ENCODE measurements at regions not wholly inside any gene's neighbourhood (a gene's known extent, or its start where the extent isn't known, plus 50 kb on each side); places are given as distances from the start of the nearest gene placed in this dataset.

GRCh38 chr5:125433457-125433856, 687.0 kb upstream of the ZNF608 start:
- H3K79me2 ChIP-seq (ENCODE audit: low read length), result no peaks in the 10 kb centered on the region
- ATAC-seq, result no peak
- no peaks in the 10 kb centered on the region for H3K4me1 ChIP-seq (ENCODE audit: insufficient read depth, low read length)
- no peak for TF ChIP-seq EZH2phosphoT487 (IDR thresholded peaks at IDR 0.05; ENCODE audit: borderline replicate concordance, low read length)
- TF ChIP-seq, protein P1, sequence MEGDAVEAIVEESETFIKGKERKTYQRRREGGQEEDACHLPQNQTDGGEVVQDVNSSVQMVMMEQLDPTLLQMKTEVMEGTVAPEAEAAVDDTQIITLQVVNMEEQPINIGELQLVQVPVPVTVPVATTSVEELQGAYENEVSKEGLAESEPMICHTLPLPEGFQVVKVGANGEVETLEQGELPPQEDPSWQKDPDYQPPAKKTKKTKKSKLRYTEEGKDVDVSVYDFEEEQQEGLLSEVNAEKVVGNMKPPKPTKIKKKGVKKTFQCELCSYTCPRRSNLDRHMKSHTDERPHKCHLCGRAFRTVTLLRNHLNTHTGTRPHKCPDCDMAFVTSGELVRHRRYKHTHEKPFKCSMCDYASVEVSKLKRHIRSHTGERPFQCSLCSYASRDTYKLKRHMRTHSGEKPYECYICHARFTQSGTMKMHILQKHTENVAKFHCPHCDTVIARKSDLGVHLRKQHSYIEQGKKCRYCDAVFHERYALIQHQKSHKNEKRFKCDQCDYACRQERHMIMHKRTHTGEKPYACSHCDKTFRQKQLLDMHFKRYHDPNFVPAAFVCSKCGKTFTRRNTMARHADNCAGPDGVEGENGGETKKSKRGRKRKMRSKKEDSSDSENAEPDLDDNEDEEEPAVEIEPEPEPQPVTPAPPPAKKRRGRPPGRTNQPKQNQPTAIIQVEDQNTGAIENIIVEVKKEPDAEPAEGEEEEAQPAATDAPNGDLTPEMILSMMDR (conservative IDR thresholded peaks at IDR 0.05; ENCODE audit: low read depth, low read length), result no peak
- TF ChIP-seq EZH2 (IDR thresholded peaks at IDR 0.05; ENCODE audit: low read length, unreplicated experiment), result no peak
- no peak for DNase-seq
- H3F3A ChIP-seq (ENCODE audit: low read length, unreplicated experiment), result no peaks in the 10 kb centered on the region
- CTCF ChIA-PET, result no interaction called here
- no peaks in the 10 kb centered on the region for H4K20me1 ChIP-seq (ENCODE audit: low read length)
- no peaks in the 10 kb centered on the region for H3K27me3 ChIP-seq (ENCODE audit: low read length)
- H2AFZ ChIP-seq (ENCODE audit: low read length), result no peak overlapping the region
- H3K36me3 ChIP-seq (ENCODE audit: low read depth, low read length), result no peaks in the 10 kb centered on the region
- no peak overlapping the region for H3K9ac ChIP-seq (ENCODE audit: low read length)
- no peaks in the 10 kb centered on the region for H3K9me3 ChIP-seq (ENCODE audit: low read length)
- H3K4me3 ChIP-seq (ENCODE audit: low read length), result no peak overlapping the region
- no TSS peak for BruUV-seq (replicated peaks)
- H3K4me2 ChIP-seq (ENCODE audit: low read length), result no peak overlapping the region
- POLR2A ChIA-PET (ENCODE audit: unreplicated experiment), result no interaction called here
- no peak overlapping the region for H3K27ac ChIP-seq (ENCODE audit: low read length)
- intact Hi-C loops (cut with micrococcal nuclease), result no loop called here
- H3K9me2 ChIP-seq (replicated peaks; ENCODE audit: low read length), result no peaks in the 10 kb centered on the region

DNA sequence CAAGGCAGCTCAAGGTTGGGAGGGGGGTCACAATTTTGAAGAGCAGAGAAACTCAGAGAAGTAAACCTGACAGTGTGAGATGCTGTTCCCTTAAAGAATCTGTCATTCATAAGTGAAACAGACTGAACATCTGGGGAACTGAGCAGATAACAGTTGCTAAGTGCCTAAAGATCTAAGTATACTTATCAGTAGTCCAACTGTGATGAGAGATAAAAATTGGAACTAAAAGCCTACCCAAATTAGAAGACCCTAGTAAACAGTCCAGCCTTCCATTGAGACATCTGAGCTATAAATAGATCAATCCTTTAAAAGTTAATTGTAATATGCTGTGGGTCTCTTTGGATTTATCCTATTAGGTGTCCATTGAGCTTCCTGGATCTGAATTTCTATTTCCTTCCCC, 692.8 kb upstream of the ZNF608 start:
- Histone ChIP-seq H3K9me2 (replicated peaks; ENCODE audit: low read length) (no peaks in the 10 kb centered on the region), H3K4me3 (ENCODE audit: low read length) (no peak overlapping the region), H4K20me1 (ENCODE audit: low read length) (no peaks in the 10 kb centered on the region), H3K4me1 (ENCODE audit: insufficient read depth, low read length) (no peaks in the 10 kb centered on the region), H3K9me3 (ENCODE audit: low read length) (no peaks in the 10 kb centered on the region), H3K9ac (ENCODE audit: low read length) (no peak overlapping the region), H3K27me3 (ENCODE audit: low read length) (no peaks in the 10 kb centered on the region), H3K79me2 (ENCODE audit: low read length) (no peaks in the 10 kb centered on the region), H3F3A (ENCODE audit: low read length, unreplicated experiment) (no peaks in the 10 kb centered on the region), H2AFZ (ENCODE audit: low read length) (no peak overlapping the region), H3K4me2 (ENCODE audit: low read length) (no peak overlapping the region), H3K27ac (ENCODE audit: low read length) (no peak overlapping the region), H3K36me3 (ENCODE audit: low read depth, low read length) (no peaks in the 10 kb centered on the region)
- ATAC-seq (no peak), DNase-seq (no peak)
- intact Hi-C loops (cut with micrococcal nuclease), result no loop called here
- no peak for TF ChIP-seq EZH2 (IDR thresholded peaks at IDR 0.05; ENCODE audit: low read length, unreplicated experiment)
- TF ChIP-seq, protein P1 (conservative IDR thresholded peaks at IDR 0.05; ENCODE audit: low read depth, low read length), result no peak
- TF ChIP-seq EZH2phosphoT487 (IDR thresholded peaks at IDR 0.05; ENCODE audit: borderline replicate concordance, low read length), result no peak
- ChIA-PET POLR2A (ENCODE audit: unreplicated experiment) (no interaction called here), CTCF (no interaction called here)
- no TSS peak for BruUV-seq (replicated peaks)

GRCh38 chr5:125440905-125441304, 694.5 kb upstream of the ZNF608 start:
- DNase-seq (no peak), ATAC-seq (no peak)
- H3K27ac ChIP-seq (ENCODE audit: low read length), result no peak overlapping the region
- H3F3A ChIP-seq (ENCODE audit: low read length, unreplicated experiment), result no peaks in the 10 kb centered on the region
- BruUV-seq (replicated peaks), result no TSS peak
- H2AFZ ChIP-seq (ENCODE audit: low read length), result no peak overlapping the region
- no peak overlapping the region for H3K4me2 ChIP-seq (ENCODE audit: low read length)
- no peaks in the 10 kb centered on the region for H4K20me1 ChIP-seq (ENCODE audit: low read length)
- H3K9me3 ChIP-seq (ENCODE audit: low read length), result no peaks in the 10 kb centered on the region
- no peaks in the 10 kb centered on the region for H3K4me1 ChIP-seq (ENCODE audit: insufficient read depth, low read length)
- no peak overlapping the region for H3K9ac ChIP-seq (ENCODE audit: low read length)
- H3K79me2 ChIP-seq (ENCODE audit: low read length), result no peaks in the 10 kb centered on the region
- no peaks in the 10 kb centered on the region for H3K9me2 ChIP-seq (replicated peaks; ENCODE audit: low read length)
- no peaks in the 10 kb centered on the region for H3K36me3 ChIP-seq (ENCODE audit: low read depth, low read length)
- no peaks in the 10 kb centered on the region for H3K27me3 ChIP-seq (ENCODE audit: low read length)
- ChIA-PET CTCF (no interaction called here), POLR2A (ENCODE audit: unreplicated experiment) (no interaction called here)
- intact Hi-C loops (cut with micrococcal nuclease), result no loop called here
- no peak overlapping the region for H3K4me3 ChIP-seq (ENCODE audit: low read length)
- TF ChIP-seq EZH2phosphoT487 (IDR thresholded peaks at IDR 0.05; ENCODE audit: borderline replicate concordance, low read length) (no peak), EZH2 (IDR thresholded peaks at IDR 0.05; ENCODE audit: low read length, unreplicated experiment) (no peak)
- TF ChIP-seq, protein P1 (conservative IDR thresholded peaks at IDR 0.05; ENCODE audit: low read depth, low read length), result no peak
